GM21367 (cell line): ENCODE measurements at regions not wholly inside any gene's neighbourhood (a gene's known extent, or its start where the extent isn't known, plus 50 kb on each side); places are given as distances from the start of the nearest gene placed in this dataset.

Source experiments
- ATAC-seq: cut with Tn5 transposase; IDR thresholded peaks from one replicate; pipeline ENCODE4 v1.9.1; 2021; ENCODE audit not compliant: unreplicated experiment

DNA sequence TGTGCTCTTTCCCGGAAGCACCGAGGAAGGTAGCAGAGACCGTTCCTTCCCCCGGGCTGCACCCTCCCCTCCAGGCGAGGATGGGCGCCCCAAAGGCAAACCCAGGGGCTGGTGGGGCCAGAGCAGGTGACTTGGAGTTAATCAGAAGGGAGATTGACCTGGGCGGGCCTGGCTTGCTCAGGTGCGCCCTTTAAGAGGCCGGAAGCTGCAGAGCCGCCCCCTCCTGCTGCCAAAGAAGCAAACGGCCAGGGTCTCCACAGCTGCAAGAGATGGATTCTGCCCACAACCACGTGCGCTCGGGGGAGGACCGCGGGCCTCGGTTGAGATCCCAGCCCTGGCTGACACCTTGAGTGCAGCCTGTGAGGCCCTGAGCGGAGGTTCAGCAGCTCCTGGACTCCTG lies 218.2 kb upstream of the NAALADL2 start:
- no peak for ATAC-seq

DNA sequence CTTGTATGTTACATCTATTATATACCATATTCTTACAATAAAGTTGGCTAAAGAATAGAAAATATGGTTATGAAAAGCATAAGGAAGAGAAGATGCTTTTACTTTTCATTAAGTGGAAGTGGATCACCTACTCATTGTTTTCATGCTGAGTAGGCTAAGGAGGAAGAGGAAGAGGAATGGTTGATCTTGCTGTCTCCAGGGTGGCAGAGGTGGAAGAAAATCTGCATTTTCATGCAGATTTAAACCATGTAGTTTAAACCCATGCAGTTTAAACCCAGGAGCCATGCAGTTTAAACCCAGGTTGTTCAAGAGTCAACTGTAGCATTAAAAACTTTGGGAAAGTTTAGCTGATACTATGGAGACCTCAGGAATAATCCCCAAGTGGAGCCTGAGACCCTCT lies 214.8 kb upstream of the NAALADL2 start:
- ATAC-seq = no peak

DNA sequence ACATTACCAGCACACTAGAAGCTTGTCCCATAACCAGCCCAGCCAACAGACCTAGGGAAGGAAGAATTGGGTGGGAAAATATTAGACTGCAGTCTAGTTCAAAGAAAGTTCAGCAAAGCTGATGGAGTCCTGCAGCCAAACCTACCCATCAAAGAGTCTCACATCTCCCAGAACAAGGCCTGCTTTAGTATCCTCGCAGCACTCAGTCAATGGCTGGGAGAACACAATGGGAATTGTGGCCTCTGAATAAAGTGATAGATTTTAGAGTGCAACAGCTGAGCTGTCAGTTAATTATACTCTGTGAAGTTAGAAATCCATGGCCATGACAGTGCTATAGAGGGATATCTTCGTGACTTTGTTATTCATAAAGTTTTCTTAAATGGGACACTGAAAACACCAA lies 207.2 kb upstream of the NAALADL2 start:
- ATAC-seq = no peak

DNA sequence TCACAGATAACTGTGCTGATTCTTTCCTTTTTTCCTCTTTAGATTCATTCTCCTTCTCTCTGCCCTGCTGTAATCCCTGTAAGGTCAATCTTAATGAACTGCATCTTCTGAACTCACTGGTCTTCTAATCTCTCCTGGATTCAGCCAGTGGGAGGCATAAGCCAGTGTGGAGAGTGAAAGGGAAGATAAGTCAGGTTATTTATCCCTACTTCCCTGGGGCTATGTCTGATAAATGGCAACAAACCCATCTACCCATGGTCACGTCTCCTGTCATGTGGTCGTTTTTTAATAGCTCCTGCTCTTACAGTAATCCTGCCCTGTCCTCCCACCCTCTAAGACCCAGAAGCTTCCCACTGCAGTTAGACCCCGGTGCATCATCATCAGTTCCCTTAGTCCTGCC lies 199.6 kb upstream of the NAALADL2 start:
- no peak for ATAC-seq

DNA sequence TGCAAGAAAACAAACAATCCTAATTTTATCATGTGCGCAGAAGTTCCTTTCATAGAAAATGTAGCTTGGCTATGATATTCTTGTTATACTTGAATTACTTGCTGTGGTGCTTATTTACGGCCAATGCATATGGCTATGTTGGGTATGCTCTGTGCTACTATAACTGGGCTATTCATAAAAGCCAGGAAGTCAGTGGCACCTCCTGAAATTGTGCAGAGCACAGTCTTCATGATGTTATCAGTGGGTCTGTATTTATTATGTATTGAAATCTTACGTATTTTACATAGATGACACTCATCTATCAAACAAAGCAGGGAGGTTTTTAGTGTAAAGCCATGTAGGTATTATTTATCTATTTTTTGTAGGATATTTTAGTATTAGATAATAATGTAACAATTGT lies 196.5 kb upstream of the NAALADL2 start:
- ATAC-seq = no peak

DNA sequence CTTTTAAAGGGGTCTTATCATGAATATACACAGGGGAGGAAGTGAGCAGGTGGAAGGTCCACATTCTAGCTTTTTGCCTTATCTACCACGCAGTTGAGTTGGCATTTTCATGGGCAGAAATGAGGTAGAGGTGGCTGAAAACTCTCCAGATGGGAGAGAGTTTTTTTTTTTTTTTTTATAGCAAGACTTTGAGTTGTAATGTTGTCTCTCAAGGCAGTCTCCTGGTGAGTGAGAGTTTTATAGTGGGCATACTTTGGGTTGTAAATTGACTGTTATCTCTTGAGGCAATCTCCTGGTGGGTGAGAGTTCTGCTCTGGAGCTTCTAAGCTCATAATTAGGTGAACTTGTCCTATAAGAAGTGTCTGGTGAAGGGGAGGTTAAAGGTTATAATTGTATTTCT lies 191.7 kb upstream of the NAALADL2 start:
- no peak for ATAC-seq

DNA sequence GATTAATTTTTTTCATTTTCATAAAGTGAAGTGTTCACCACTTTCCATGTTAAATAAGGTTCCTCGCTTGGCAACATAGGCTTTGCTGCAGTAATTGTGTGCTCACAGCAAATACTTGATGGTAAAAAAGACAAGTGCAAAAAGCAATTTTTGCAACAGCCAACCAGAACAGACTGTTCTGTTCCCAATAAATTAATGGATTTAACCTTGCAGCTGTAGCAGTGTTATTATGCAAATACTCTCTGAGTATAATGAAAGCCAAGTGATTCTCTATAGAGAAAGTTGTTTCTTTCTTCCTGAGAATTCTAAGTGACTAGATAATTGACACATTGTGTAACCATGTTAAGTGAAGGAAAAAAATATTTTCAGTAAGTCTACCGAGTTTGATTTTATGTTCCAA lies 183.7 kb upstream of the NAALADL2 start:
- ATAC-seq = no peak

DNA sequence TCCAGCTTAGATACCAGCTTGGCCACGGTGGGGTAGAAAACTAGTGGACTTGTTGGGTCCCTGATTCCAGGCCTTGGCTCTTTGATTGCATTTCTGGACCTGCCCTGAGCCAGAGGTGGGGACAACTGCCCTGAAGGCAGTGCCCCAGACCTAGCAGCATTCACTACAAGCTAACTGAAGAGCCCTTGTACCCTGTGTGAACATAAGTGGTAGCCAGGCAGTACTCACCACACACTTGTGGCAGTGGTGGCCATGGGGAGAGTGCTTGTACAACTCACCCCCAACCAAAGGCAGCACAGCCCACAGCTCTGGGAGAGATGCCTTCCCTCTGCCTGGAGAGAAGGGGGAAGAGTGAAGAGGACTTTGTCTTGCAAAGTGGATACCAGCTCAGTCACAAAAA lies 177.3 kb upstream of the NAALADL2 start:
- no peak for ATAC-seq

DNA sequence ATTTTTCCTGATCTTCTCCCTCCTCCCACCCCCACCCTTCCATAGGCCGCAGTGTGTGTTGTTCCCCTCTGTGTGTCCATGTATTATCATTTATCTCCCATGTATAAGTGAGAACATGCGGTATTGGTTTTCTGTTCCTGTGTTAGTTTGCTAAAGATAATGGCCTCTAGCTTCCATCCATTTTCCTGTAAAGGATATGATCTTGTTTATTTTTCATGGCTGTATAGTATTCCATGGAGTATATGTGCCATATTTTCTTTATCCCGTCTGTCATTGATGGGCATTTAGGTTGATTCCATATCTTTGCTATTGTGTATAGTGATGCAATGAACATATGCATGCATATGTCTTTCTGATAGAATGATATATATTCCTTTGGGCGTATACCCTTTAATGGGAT lies 173.3 kb upstream of the NAALADL2 start:
- ATAC-seq = no peak

DNA sequence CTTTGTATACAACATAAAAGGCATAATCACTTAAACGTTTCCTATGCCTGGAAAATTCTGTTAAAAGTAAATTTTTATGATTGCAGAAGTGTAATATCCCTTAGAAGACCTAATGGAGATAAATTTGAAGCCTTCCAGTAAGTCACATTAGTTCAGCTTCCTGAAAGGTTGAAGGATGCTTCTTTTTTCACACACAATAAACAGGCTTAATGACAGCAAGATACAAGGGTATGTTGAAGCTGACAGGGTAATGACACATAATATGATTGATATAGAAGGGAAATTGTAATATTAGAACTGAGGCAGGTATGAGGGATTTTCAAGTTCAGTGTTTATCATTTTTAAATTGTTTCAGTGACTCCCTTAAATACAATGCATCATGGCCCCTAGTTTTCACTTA lies 161.8 kb upstream of the NAALADL2 start:
- no peak for ATAC-seq

DNA sequence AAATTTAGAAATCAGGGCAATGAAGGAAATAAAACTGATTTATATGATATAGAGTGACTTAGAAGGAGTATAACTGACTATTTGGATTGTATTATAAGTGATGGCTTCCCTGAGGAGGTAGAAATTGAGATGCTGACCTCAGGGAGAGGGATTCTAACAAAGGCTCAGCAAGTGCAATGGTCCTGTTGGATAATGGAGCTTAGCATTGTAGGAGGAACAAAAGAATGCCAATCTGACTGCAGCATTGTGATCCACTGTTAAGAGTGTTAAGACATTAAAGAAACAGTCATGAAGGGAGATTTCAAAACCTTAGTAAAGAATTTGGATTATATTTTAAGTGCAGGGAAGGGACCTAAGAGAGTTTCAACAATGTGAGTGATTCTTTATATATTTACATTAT lies 158.4 kb upstream of the NAALADL2 start:
- no peak for ATAC-seq

DNA sequence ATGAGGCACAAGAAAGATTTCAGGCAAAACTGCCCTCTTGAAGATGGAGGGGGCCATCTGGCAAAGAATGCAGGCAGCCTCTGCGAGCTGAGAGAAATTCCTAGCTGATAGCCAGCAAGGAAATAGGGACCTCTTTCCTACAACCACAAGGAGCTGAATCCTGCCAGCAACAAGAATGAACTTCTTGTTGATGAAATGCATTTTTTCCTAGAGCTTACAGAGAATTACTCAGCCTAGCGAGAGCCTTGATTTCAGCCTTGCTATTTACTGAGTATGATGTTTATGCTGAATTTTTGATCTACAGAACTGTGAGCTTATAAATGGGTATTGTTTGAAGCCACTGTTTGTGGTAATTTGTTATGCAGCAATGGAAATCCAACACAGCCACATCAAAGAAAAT lies 148.5 kb upstream of the NAALADL2 start:
- ATAC-seq = no peak

DNA sequence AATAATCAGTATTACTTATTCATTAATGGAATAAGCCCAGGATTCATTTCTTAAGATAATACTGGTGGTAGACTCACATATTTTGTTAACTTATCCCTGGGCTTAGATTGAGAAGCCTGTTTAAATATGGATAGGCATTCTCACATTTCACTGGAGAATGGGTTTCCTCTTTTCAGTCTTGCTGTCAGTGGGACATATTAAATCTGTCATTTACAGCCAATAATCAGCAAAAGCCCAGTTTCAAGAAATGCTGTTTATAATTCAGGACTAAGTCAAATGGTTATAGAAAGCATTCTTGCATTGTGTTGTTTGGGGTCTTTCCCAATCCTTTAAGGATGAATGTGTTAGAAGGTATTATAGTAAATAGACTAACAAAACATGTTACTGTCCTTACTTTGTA lies 143.7 kb upstream of the NAALADL2 start:
- no peak for ATAC-seq

DNA sequence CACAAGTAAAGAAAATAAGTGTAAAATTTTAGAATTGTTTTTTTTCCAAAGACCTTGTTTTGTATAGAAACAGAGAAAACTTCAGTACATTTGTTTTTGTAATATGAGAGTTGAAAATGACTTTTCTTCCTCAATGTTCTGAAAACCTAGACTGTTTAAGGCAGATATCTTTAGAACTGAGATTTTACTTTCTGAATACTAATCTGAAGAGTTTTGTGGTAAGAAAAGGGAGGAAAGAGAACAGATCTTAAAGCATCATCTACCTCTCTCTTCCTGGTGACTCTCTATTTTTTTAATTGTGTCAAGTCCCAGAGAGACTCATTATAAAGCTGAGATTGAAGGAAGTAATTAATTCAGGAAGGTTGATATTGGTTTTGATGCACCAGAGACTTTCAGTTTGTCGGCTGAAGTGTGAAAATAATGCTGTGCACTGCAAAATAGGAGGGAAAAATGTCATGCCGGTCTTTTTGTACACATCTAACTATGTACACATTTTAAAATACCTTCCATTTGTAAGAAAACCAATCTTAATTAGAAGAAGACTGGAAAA lies 142.1 kb upstream of the NAALADL2 start:
- ATAC-seq = no peak

DNA sequence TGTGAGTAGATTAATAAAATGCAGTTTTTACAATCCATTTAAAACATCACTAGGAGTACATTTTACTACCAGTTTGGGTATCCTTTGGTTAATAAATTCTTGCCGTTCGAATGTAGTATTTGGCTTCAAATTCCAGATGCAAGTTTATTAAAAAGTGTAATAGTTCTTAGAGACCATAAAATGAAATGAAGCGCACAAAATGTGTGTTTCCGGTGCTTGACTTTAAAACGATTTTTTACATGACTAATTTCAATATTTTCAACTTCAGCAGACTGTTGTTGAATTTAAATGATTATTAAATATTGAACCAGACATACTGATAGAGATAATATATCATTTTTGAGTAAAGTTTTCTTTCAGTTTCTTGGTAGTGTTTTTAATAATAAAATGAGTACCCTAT lies 138.4 kb upstream of the NAALADL2 start:
- ATAC-seq = no peak

DNA sequence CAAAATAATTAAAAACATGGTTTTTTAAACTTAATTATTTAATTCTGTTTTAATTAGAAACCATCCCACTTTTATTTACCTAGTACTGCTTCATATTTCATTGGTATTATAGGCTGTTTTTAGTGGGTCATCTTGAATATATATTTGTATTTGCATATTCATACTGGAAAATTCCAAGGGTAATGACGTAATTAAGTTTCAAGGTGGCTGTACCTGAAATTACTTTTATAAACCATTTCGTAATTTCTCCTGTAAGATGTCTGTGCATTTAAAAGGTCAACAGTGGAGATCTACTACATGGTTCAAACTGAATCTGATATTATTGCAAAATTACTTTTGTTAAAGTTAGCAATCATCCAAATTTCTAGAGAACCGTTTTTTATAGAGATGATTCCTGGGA lies 133.8 kb upstream of the NAALADL2 start:
- ATAC-seq = no peak

DNA sequence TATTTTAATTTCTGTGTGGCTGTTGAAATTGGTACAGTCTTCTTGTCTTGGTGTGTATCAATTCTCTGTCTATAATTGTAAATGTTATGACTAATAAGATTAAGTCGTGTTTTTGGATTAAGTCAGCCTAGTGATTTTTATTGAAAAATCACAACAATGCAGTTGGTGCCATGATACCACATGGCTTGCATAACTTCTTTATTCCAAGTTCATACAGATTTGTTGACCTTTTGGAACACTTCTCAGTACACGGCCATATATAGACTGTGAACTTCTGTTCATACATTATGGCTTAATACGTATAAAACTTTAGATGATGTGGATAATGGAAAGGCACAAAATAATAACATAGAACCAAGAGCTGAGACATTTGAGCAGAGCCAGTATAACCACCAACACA lies 121.2 kb upstream of the NAALADL2 start:
- ATAC-seq = no peak

DNA sequence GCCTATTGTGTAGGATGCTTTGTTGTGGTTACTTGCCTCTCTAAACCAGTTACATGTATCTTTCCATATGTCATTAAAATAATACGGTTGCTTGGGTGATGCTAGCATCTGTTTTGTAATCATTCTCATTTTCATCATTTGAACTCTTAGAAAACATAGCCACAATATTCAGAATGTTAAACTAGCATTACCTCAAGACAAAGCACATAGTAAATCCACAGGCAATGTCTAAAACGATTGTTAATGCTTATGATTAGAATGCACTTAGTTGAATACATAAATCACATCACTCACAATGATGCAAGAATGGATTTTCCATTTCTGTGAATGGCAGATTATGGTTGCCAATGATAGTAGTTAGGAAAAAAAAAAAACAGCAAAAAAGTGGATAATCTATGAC lies 110.0 kb upstream of the NAALADL2 start:
- ATAC-seq = no peak

DNA sequence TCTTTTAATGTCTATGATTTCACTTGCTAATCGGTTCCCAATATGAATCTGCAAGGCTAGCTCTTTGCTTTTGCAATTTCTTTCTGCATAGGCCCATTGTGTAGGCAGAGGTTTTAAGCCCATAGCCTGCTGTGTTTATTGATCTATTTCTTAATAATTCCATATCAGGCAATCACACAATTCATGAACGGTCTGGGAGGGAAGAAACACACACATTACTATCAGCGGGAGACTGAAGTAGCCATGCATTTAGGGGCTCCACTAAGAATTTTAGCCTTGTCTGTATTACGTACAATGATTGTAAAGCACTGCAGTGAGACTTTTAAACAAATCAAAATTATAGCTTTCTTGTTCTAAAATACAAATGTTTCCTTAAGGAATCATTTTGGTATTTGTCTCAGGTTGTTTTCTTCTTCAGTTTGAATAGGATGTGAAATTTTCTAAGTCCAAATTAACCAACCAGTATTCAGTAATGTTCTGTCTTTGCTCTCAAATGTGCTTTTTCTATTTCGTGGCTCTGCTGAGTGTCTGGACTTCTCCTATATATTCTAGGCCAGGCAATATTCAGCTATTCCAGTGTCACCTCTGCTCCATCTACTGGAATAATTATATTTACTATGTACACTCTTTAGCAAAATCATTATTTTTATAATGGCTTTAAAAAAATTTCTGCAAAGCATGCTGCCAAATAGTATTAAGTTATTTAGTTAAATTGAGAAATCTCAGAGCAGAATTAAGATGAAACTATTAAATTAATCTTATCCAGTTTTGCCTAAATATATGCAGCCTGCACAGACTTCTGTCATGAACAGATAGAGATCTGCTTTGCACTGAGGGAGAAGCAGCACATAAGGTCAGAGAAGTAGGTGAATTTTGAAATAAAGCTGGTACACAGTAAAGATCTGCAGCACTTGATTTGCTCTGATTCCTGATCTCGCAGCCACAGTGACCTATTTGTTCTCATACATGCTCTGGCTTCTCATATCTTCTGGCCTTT lies 103.0 kb upstream of the NAALADL2 start:
- ATAC-seq = no peak

DNA sequence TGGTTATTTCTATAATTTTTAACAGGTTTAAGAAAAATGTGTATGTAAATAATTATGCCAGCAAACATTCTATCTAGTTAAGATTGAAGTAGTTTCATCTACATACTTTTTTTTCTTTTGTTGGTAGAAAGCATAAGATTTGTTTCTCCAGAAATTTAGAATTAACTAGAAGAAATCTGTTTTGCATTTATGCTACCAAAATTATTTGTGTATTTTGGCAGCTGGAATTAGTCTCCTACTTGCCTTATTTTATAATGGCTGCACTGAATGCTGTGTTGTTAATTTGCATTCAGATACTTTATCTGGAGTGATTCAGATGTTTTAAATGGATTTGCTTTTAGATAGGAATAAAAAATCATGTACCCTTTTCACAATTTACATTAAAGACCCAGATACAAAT lies 100.2 kb upstream of the NAALADL2 start:
- ATAC-seq = no peak

DNA sequence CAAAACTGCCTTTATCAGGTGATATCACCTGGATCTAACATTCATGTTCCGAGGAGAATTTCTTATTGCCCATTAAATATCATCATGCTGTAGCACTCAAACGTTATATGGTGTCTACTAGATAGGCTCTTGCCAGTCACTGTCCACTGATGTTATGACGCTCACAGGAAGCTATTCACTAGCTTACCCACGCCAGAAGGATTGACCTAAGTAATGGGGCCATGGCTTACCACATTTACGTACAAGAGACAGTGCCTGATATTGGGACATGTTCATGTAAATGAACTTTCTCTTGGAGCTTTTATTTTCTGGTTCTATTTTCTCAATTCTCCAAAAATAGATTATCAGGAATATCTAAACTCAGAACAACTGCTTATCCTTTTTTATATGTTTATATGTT lies 91.7 kb upstream of the NAALADL2 start:
- no peak for ATAC-seq

DNA sequence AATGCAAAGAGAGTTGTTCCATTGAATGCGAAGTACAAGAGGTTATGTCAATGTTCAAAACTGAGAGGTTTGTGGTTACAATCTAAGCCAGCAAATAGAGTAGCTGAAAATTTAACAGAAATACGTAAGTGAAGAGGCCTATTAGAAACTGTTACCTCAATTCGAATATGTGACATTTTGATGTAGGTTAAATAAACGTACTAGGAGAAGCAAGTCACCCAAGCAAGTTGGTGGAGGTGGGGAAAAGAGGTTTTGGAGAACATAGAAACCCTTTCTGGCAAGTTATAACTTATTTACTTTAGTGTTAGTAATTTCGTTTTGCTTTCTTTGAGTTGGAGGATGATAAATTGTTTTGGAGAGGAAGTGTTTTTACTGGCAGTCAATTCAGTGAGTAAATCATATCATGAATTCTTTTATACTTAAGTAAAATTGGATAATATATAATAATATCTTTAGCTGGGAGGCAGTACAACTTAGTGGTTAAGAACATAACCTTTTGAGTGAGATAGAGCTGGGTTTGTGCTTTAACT lies 91.2 kb upstream of the NAALADL2 start:
- ATAC-seq = no peak
